DMS79 treated with DMSO at 0.1 percent for 48 hours (cell line): ENCODE measurements at regions not wholly inside any gene's neighbourhood (a gene's known extent, or its start where the extent isn't known, plus 50 kb on each side); places are given as distances from the start of the nearest gene placed in this dataset.
"Not testable (repeated sequence)": the region's sequence is repeated elsewhere in the genome, so short reads cannot be mapped to it uniquely, and the experiment has no call there.

Experiments used
- DNase-seq: peaks from one replicate; lab custom pipeline; 2025; lab: John Stamatoyannopoulos, UW

- no peak for DNase-seq
These were observed 275.4 kb upstream of the RGMB start for GRCh38 chr5:98498028-98498427.

GRCh38 chr5:98499892-98500291 lies 273.6 kb upstream of the RGMB start:
- no peak for DNase-seq

GRCh38 chr5:98500811-98501210 lies 272.7 kb upstream of the RGMB start:
- DNase-seq = no peak

GRCh38 chr5:98503616-98504015 lies 269.8 kb upstream of the RGMB start:
- no peak for DNase-seq

- no peak for DNase-seq
These were observed 269.0 kb upstream of the RGMB start for GRCh38 chr5:98504505-98504904.

GRCh38 chr5:98510143-98510985 lies 263.1 kb upstream of the RGMB start:
- no peak for DNase-seq

GRCh38 chr5:98513380-98513779 lies 260.1 kb upstream of the RGMB start:
- DNase-seq = no peak

GRCh38 chr5:98514215-98514614 lies 259.2 kb upstream of the RGMB start:
- no peak for DNase-seq

GRCh38 chr5:98516701-98517100 lies 256.8 kb upstream of the RGMB start:
- no peak for DNase-seq

GRCh38 chr5:98517560-98518366 lies 255.7 kb upstream of the RGMB start:
- DNase-seq = no peak

- no peak for DNase-seq
These were observed 254.7 kb upstream of the RGMB start for GRCh38 chr5:98518754-98519153.

GRCh38 chr5:98519571-98519970 lies 253.9 kb upstream of the RGMB start:
- DNase-seq = no peak

- DNase-seq = no peak
These were observed 251.6 kb upstream of the RGMB start for GRCh38 chr5:98521821-98522220.

GRCh38 chr5:98524773-98525172 lies 248.7 kb upstream of the RGMB start:
- DNase-seq = no peak

- no peak for DNase-seq
These were observed 245.6 kb upstream of the RGMB start for GRCh38 chr5:98527846-98528245.

- DNase-seq = no peak
These were observed 244.1 kb upstream of the RGMB start for GRCh38 chr5:98529321-98529720.

- no peak for DNase-seq
These were observed 243.2 kb upstream of the RGMB start for GRCh38 chr5:98530224-98530623.

GRCh38 chr5:98535901-98536300 lies 237.6 kb upstream of the RGMB start:
- DNase-seq = no peak

GRCh38 chr5:98540056-98540455 lies 233.4 kb upstream of the RGMB start:
- no peak for DNase-seq

- DNase-seq = no peak
These were observed 231.8 kb upstream of the RGMB start for GRCh38 chr5:98541641-98542040.

GRCh38 chr5:98543490-98543889 lies 230.0 kb upstream of the RGMB start:
- no peak for DNase-seq

- not testable (repeated sequence) for DNase-seq
These were observed 226.5 kb upstream of the RGMB start for GRCh38 chr5:98546924-98547323.

- DNase-seq = no peak
These were observed 216.8 kb upstream of the RGMB start for GRCh38 chr5:98556712-98557111.
